ENCODE measurements at regions not wholly inside any gene's neighbourhood (a gene's known extent, or its start where the extent isn't known, plus 50 kb on each side); places are given as distances from the start of the nearest gene placed in this dataset.

DNA sequence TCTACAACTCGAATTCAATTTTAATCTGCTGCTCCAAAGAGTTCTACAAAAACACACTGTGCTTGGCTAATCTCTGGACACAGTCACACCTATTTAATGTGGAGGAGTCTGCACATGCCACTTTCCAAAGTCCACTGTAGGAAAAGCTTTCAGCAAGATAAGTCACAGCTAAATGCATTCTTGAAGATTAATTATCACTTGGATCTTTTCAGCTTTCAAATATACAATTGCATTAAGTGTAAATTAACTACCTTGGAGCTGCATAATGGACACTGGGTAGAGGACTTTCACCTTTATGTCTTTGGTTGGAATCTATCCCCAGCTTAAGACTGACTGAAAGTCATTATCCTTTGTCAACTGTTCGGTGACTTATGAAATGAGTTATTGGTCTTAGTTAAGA lies 565.1 kb downstream of the PIK3C3 start:
- intact Hi-C loops (cut with DNase I; ENCODE audit: low total_unique reads) = no loop called here
- no peak for DNase-seq (ENCODE audit: low spot score in 2 of 2)
- WGBS, 2 donors = 73 to 79% methylated on average over 2 of the region's 2 CpGs
- TF ChIP-seq, protein P1, sequence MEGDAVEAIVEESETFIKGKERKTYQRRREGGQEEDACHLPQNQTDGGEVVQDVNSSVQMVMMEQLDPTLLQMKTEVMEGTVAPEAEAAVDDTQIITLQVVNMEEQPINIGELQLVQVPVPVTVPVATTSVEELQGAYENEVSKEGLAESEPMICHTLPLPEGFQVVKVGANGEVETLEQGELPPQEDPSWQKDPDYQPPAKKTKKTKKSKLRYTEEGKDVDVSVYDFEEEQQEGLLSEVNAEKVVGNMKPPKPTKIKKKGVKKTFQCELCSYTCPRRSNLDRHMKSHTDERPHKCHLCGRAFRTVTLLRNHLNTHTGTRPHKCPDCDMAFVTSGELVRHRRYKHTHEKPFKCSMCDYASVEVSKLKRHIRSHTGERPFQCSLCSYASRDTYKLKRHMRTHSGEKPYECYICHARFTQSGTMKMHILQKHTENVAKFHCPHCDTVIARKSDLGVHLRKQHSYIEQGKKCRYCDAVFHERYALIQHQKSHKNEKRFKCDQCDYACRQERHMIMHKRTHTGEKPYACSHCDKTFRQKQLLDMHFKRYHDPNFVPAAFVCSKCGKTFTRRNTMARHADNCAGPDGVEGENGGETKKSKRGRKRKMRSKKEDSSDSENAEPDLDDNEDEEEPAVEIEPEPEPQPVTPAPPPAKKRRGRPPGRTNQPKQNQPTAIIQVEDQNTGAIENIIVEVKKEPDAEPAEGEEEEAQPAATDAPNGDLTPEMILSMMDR (IDR thresholded peaks at IDR 0.05) = no peak
- no peak for TF ChIP-seq POLR2A (IDR thresholded peaks at IDR 0.05)
- no peak overlapping the region for H3K4me3 ChIP-seq (ENCODE audit: low read depth, poor library complexity, severe bottlenecking)

DNA sequence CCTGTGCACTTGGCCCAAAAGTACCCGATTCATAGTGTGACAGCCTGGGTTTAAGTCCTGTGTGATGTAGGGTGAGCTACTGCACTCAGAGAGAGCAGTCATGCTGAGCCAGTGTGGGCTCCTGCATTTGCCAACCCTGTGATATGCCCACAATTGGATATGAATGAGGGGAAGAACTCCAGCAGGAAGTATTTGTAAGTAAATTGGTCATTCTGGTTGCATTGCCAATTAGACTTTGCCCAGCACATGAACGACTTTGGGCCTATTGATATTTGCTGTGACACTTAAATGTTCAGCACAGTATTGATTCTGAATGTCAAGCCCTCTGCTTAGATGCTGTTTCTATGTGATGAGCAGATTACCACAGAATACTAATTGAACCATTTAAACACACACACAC lies 570.9 kb downstream of the PIK3C3 start:
- 77 to 78% methylated on average over 2 of the region's 2 CpGs for WGBS, 2 donors
- TF ChIP-seq, protein P1 (IDR thresholded peaks at IDR 0.05) = no peak
- TF ChIP-seq POLR2A (IDR thresholded peaks at IDR 0.05) = no peak
- intact Hi-C loops (cut with DNase I; ENCODE audit: low total_unique reads) = no loop called here
- no peak for DNase-seq (ENCODE audit: low spot score in 2 of 2)
- no peak overlapping the region for H3K4me3 ChIP-seq (ENCODE audit: low read depth, poor library complexity, severe bottlenecking)

DNA sequence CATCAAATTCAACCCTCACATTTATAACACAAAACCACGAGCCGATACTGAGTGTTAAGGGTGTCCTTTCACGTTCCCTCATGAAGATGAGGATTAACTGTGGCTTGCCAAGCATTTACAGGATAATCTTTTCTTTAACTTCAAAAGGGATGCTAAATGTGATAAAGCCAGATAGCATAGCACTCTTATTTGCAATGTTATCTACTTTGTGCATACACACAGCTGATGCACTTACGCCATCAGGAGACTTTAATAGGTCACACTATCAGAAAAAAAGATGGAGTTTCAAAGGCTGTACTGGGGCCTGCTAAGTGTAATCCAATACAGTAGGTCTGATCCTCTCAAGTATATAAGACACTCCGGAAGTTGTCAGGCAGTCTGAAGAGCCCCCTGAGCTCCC lies 572.7 kb downstream of the PIK3C3 start:
- H3K4me3 ChIP-seq (ENCODE audit: low read depth, poor library complexity, severe bottlenecking) = no peak overlapping the region
- no peak for DNase-seq (ENCODE audit: low spot score in 2 of 2)
- intact Hi-C loops (cut with DNase I; ENCODE audit: low total_unique reads) = no loop called here
- 84 to 85% methylated on average over 5 of the region's 5 CpGs for WGBS, 2 donors
- TF ChIP-seq POLR2A (IDR thresholded peaks at IDR 0.05) = no peak
- TF ChIP-seq, protein P1 (IDR thresholded peaks at IDR 0.05) = no peak

DNA sequence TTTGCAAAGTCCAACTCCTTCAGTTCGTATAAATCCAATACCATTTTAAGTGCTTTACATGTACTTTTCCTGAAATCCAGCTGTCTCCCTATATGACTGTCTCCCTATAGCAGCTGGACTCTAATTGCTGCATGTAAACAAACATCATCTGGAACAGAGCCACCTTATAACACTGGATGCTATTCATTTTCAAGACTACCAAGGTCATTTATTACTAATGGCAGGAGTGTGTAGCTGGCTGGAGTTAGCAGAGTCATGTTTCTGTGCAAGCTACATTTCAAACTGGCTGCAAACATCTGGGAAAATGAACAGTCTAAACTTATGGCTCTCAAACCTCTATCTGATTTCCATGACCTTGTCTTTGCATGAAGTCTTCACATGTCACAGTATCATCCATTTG lies 575.2 kb downstream of the PIK3C3 start:
- intact Hi-C loops (cut with DNase I; ENCODE audit: low total_unique reads) = no loop called here
- WGBS, 2 donors = 61 to 88% methylated on average over 1 of the region's 1 CpG
- no peak for TF ChIP-seq POLR2A (IDR thresholded peaks at IDR 0.05)
- TF ChIP-seq, protein P1 (IDR thresholded peaks at IDR 0.05) = no peak
- no peak for DNase-seq (ENCODE audit: low spot score in 2 of 2)
- H3K4me3 ChIP-seq (ENCODE audit: low read depth, poor library complexity, severe bottlenecking) = no peak overlapping the region

DNA sequence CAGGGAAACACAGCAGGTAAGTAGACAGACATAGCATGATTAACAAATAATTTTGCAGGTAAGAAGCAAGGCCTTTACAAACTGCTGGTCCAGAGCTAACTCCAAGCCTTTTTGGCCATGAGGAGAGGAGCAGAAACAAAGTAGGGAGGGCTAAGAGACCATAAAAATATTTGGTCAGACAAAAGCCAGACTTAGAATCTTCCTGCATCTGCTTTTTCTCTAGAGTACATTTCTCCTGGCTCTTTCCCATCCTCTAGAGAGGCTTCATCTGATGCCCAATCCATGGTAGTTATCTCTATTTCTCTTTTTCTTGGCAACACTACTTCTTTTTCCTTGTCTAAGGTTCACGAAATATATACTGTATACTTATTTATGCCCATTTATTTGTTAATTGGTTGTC lies 577.1 kb downstream of the PIK3C3 start:
- TF ChIP-seq POLR2A (IDR thresholded peaks at IDR 0.05) = no peak
- TF ChIP-seq, protein P1 (IDR thresholded peaks at IDR 0.05) = no peak
- no peak for DNase-seq (ENCODE audit: low spot score in 2 of 2)
- intact Hi-C loops (cut with DNase I; ENCODE audit: low total_unique reads) = no loop called here
- H3K4me3 ChIP-seq (ENCODE audit: low read depth, poor library complexity, severe bottlenecking) = no peak overlapping the region
- WGBS, 2 donors = 70 to 90% methylated on average over 1 of the region's 1 CpG

DNA sequence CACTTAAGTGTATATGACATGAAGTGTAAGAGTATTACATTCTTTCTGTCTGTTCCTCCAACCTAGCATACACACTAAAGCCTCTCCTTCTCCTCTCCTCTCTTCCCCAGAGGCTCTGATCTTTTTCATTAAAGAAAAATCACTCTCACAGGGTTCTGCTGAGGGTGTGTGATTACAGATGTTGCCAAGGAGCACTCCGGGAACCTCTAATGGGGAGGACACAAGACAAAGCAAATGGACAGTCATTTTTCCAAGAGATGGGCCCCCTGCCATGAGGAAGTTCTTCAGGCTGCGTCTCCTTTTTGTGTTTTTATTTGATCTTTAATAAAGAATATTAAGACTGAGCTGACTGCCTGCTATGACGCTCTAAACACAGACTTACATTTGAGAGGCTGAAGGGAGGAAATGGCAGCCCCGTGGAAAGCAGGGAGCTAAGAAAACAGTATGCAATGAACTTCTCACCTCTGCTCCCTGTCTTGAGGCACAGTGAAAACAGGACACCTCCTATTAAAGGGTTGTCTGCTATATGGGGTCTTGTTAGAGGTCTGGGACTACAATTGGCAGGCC lies 578.1 kb downstream of the PIK3C3 start:
- no peak for DNase-seq (ENCODE audit: low spot score in 2 of 2)
- 41 to 49% methylated on average over 4 of the region's 4 CpGs for WGBS, 2 donors
- H3K4me3 ChIP-seq (ENCODE audit: low read depth, poor library complexity, severe bottlenecking) = no peak overlapping the region
- TF ChIP-seq, protein P1 (IDR thresholded peaks at IDR 0.05) = no peak
- no peak for TF ChIP-seq POLR2A (IDR thresholded peaks at IDR 0.05)
- intact Hi-C loops (cut with DNase I; ENCODE audit: low total_unique reads) = no loop called here
